ENCODE measurements at regions not wholly inside any gene's neighbourhood (a gene's known extent, or its start where the extent isn't known, plus 50 kb on each side); places are given as distances from the start of the nearest gene placed in this dataset.
"Not testable (repeated sequence)": the region's sequence is repeated elsewhere in the genome, so short reads cannot be mapped to it uniquely, and the experiment has no call there.

DNA sequence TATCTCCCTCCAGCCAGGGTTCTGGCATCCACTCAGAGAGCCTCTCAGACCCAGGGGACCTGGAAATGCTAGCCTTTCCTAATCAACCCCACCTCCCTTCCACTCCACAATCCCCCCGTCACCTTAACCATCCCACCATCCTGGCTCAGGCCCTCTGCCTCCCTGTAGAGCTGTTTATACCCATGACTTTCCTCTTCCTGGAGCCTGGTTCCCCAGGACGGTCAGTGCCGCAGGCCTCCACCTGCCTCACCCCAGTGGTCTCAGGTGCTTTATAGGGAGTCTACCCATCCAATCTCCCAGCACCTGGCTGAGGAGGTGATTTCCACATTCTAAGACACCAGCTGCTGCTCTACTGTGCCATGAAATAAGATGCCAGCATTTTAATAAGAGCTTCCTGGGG is 1159.5 kb downstream of the TBC1D22A start:
- DNase-seq (ENCODE audit: low read depth, low spot score) = no peak

DNA sequence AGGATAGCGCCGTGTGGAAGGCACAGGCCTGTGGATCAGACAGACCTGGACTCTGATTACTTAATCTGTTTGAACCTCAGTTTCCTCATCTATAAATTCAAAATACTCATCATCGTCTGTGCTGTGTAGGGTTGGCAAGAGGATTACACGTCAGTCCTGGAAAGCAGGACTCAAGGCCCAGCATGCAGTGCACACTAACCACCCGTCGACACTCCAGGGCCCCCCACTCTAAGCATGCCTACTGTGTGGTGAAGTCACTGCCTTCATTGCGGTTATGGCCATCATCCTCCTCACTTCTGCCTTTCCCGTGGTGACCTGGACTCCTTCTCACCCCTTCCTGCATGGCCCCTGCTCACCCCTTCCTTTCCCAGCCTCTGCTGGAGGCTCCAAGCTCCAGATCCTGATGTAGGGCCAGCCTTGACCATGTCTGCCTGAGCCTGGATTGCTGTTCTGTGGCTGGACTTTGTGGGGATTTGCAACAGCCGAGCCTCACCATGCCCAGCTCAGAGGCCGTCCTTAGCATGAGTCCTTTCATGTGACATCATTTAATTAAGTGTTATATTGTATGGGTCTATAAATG is 1158.0 kb downstream of the TBC1D22A start:
- DNase-seq (ENCODE audit: low read depth, low spot score) = no peak

DNA sequence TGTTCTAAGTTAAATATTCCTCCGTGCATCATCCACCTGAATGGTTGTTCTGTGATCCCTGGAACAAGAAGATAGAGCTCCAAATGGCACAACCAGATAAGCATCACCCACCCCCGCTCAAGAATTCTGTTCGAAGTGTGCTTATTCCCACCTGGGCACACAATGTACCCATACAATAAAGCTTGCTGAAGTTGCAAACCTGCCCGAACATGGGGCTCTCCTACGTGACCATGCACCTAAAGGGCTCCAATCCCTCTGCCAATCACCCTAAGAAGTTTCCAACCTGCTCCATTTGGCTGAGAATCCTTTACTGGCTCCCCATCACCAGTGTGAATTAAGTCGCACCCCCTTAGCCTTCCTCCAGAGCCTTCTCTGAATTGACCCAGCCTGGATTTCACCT is 1157.4 kb downstream of the TBC1D22A start:
- no peak for DNase-seq (ENCODE audit: low read depth, low spot score)

DNA sequence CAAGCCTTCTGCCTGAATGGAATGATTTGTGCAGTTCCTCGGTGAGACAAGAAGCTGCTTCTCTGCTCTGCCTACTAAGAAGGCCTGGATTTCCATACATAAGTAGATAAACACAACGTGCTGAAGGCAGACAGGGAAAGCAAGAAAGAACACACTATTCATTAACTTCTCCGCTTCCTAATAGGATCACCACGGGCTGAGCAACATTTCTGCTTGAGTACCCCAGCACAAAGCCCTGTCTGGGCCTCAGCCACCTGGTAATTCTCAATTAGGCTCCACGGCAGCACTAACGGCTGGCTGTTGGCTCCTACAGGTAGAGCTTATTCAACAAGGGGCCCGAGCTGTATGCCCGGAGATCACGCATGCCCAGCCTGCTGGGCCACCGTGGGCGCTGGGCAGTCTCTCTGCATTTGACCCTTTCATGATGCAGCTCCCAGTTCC is 1156.6 kb downstream of the TBC1D22A start:
- DNase-seq (ENCODE audit: low read depth, low spot score) = no peak

DNA sequence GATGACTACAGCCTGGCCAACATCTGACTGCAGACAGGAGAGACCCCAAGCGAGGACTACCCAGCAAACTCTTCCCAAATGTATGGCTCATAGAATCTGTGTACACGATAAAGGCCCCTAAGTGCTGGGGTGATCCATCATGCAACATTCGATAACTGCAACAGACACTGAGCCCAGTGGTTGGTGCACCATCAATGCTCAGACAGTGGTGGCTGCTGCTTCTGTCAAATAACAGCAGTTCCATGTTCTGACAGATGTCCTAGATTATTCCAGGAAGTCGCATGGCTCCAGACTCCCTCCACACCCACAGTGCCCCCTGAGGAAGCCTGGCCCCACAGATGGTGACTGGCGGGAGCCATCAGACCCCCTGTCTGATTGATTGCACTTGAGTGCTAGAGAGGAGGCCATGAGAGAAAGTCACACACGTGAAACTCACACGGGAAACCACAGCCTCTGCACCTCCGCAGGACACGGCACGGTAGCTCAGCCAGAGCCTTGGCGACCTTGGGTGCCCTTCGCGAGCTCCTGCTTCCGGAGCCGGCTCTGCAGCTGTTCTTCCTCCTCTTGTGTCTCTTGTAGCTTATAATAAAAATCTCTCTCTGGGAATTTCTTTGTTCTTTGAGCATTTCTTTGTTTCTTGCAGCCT is 1155.9 kb downstream of the TBC1D22A start:
- no peak for DNase-seq (ENCODE audit: low read depth, low spot score)

DNA sequence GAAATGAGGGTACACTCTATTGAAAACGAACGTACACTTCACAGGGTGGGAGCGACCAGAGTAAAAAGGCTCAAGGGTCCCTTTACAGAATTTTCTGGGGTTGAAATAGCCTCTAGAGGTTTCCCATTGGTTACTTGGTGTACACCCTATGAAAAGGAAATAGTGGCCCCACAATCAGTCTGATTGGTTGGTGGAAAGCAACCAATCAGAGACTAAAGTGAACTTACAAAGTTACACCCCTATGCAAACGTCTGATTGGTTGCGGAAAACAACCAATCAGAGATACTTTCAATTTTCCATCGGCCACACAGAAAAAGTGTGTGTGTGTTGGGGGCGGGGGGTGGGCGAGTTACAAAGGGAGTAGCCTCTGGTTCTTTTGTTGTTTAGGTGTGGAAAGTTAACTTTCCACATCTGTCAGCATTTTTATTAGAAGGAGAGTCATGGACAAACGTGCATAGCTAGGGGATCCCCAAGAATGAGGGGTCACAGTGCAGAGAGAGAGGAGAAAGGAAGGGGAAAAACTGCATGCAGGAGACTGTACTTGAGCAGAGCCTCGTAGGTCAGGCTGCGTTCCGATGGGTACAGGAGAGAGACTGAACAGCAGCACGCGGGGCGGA is 1152.1 kb downstream of the TBC1D22A start:
- no peak for DNase-seq (ENCODE audit: low read depth, low spot score)

DNA sequence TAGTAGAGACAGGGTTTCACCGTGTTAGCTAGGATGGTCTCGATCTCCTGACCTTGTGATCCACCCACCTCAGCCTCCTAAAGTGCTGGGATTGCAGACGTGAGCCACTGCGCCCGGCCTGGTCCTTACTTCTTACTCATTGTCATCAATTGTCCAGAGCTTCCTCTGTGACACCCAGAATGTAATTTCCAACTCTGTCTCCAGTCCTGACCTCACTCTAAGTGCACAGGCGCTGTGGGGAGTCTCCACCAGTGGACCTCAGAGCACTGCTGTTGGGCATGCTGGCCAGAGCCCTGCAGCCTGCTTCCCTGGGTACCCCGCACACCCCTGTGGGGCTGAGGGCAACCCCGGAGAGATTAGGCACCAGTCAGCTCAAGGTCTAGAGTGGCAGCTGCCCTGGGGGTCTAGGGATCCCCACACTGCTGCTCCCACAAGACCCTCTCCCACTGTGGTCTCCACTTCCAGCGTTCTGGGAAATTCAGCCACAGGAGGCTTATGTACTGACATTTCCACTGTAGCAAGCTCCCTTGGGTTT is 1140.3 kb downstream of the TBC1D22A start:
- no peak for DNase-seq (ENCODE audit: low read depth, low spot score)

DNA sequence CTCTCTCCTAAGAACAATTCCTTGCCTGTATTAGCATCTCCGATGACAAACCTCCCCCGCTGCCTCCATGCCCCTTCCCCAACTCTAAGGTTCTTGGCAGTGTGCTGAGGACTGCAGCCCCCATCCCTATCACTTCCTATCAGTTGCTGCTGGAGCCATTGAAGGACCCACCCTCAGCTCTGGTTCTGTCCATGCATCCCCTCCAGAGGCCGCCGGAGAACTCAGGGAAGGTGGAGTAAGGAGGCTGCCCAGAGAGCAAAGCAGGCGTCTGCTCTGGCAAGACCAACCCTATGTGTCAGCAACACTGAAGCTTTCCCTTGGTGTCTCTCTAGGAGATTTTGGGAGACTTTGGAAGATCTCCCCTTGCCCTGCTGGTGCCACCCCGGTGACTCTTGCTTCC is 1139.5 kb downstream of the TBC1D22A start:
- no peak for DNase-seq (ENCODE audit: low read depth, low spot score)

DNA sequence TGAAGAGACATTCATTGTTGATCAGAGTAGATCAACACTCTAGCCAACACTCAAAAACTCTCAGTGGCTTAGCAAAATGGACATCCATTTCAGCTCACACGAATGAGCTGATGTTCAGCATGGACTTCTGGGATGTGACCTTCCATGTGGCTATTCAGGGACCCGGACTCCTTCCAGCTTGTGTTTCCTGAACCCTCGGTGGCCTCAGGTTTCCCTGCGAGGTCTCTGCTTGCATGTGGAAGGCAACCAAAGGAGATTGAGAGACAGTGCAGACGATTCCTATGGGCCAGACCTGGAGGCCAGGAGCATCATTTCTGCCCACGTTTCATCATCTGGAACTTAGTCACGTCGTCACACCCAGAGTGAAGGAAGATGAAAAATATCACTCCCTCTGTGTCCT is 1137.4 kb downstream of the TBC1D22A start:
- no peak for DNase-seq (ENCODE audit: low read depth, low spot score)

DNA sequence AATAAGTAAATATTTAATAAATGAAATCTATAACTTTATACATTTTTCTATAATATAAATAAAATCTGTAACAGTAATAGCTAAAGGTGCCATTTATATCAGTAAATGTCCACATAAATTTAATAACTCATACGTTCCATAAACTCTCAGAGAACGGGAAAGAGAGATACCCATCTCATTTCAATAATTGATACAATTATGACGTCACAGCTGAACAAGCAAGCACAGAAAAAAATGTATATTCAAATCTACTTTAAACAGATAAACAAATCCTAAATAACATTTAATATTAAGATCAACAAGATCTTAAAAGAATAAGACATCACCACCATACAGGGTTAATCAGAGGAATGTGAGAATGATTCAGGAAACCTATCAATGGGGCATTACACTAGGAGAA is 1136.5 kb downstream of the TBC1D22A start:
- DNase-seq (ENCODE audit: low read depth, low spot score) = no peak

DNA sequence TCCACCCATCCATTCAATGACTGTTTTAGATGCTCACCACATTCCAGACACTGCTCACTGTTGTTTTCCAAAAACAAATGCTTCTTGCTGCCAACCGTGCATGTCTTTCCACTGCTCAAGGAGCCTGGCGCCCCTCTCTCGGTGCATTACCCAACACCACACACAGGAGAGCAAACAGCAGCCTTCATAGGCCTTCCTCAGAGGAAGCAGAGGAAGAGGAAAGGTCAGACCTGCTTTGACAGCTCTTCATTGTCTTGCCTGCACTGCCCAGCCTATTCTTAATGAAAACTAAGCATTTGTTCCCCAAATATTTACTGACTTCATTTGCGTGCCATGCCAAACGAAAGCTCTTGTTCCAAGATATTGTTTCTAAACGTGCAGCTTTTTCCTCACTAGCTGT is 1129.2 kb downstream of the TBC1D22A start:
- DNase-seq (ENCODE audit: low read depth, low spot score) = no peak

DNA sequence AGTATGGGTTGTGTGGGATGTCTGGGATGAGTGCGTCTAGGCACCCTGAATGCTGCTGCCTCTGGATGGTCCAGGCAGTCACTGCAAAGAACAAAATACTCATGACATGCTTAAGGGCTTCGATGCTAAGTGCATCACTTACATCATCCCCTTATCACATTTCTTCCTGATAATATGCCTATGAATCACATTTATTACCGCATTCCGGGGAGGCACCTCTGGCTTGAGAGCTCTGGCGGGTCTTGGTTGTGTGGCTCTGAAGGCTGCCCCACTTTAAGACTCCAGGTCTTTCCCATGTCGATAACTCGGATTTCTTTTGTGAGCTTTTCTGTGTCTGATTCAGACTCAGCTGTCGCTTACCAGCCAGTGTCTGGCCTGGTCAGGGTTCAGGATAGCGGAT is 1126.4 kb downstream of the TBC1D22A start:
- no peak for DNase-seq (ENCODE audit: low read depth, low spot score)

DNA sequence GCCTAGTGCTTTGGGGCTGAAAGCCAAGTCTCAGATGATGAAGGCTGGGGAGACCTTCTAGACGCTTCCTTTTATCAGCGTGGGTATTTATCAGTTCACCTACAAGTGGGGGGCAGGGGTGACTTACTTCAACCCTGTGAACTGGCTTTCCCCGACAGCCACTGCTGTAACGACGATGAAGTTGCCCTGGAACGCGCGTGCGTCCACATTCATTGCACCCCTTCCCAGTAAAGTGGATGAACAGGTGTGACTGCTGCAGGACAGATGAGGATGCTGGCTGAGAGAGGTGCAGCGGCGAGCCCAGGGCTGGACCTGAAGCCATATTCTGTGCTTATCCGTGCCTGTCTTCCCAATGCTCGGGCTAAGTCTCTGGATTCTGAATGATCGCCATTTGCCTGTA is 1122.3 kb downstream of the TBC1D22A start:
- DNase-seq (ENCODE audit: low read depth, low spot score) = no peak

DNA sequence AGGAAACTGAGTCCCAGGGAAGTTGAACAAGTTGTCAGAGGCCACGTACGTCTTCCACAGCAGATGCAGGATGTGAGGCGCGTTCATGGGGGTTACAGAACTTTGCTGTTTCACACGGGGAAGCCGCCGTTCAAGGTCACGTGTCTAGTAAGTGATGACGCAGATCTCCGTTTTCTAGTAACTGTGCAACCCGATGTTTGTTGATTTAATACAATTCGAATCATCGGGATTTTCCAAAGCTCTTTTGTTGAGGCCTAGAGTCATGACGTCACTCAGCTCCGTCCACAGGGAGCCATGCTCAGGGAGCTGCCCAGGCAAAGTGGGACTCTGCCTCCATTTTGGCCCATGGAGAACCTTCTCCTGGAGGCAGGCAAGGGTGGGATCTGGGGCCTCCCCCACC is 1121.8 kb downstream of the TBC1D22A start:
- DNase-seq (ENCODE audit: low read depth, low spot score) = no peak

DNA sequence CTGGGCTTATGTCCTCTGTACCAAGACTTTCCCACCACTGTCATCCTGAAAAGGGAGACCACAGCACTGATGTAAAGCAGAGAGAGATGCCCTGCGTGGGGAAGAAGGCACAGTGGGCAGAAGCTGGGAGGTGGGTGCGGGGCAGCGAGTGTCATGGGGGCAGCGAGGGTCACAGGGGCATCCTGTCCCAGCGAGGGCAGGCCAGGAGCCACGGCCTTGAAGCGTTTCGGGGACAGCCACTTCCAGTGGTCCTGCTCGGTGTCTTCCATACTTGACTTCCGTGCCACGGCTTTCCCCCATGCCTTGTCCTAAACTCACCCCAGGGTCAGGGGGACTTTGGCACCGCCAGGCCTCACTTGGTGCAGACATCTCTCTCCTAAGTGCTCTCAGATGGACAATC is 1121.3 kb downstream of the TBC1D22A start:
- DNase-seq (ENCODE audit: low read depth, low spot score) = no peak

DNA sequence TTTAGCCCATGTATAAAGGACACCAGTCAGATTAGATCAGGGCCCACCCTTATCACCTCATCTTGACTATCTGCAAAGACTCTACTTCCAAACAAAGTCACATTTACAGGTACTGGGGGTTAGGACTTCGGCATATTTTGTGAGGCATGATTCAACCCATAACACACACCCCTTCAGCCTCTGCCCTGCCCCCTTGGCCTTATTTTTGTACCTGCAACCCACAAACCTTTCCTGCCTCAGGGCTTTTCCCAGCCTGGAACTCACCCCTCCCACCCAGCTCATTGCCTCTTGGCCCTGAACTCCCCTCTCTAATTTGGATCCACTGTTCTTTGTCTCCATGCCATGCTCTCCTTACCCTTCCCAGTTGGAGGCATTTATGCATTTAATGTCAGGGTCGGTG is 1116.9 kb downstream of the TBC1D22A start:
- no peak for DNase-seq (ENCODE audit: low read depth, low spot score)

DNA sequence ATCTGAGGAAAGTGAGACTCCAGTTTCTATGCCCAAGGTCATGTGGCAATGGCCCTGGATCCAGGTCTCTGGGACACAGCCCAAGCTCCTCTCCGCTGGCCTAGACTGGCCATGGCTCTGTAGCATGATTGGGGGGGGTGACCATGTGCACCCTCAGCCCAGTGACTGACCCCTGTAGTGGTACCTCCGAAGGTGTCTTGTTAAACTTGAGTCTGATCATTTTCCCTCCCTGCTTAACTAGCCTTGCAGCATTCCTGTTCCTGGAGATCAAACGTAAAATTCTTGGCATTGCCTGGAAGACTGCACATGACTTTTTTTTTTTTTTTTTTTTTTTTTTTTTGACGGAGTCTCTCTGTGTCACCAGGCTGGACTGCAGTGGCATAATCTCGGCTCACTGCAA is 1116.0 kb downstream of the TBC1D22A start:
- DNase-seq (ENCODE audit: low read depth, low spot score) = no peak

DNA sequence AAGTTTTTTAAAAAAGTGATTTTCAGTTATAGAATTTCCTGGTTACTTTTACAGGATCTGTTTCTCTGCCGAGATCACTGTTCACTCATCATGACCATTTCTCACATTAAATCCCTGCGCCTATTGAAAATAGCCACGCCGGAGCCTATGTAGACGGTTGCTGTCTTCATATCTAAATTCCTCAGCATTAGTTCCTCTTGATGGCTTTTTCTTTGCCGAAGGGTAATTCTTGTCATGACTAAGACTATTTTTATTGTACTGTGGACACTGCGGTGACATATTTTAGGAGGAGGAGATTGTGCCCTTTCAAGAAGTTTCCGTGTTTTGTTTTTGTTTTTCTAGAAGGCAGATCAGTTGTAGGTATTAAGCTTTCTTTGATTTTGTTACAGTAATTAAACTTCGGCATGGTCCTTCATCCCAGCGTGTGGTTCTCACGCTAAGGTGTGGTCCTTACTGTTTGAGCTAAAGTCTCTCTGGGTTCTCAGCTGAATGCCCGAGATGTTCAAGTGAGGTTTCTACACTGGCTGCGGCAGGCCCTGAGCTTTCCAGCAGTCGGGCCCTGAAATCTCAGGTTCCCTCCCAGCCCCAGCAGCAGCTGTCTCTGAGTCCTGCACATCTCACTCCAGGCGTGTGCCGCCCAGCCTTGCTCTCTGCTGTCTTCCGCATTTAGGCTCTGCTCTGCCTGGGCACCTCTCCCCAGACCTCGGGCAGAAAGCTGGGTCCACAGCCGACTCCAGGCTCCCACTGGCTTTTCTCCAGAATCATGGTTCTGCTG is 1110.5 kb downstream of the TBC1D22A start:
- DNase-seq (ENCODE audit: low read depth, low spot score) = no peak

DNA sequence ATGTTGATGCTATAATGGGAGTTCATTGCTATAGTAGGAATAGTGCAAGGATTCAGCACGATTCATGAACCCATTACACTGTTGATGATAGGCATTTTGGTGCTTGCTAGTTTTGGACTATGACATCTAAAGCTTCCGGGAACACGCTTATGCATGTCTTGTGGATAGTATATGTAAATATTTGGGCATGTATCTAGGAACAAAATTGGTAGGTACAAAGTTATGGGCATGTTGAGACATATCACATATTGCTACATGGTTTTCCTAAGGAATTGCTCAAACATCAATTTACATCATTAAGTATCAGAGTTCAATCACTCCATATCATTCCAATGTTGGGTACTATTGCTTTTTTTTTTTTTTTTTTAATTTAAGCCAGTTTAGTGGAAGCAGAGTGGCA is 1103.2 kb downstream of the TBC1D22A start:
- no peak for DNase-seq (ENCODE audit: low read depth, low spot score)

DNA sequence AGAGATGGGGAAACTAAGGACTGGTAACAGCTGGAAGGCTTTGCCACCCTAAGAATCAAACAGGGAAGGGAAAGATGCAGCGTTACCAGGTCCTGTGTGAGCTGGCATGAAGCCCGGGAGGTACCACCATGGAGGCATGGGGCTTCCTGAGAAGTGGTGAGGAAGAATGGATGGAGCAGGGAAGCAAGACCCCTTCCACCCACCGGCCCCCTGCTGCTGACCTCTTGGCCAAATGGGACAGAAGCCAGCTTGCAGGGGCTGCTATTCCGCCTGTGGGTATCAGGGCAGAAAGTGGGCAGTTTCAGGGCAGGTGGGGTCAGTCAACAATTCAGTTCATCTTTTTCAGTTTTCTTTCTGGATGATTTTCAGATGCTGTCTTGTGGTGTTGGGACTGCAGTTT is 1099.9 kb downstream of the TBC1D22A start:
- no peak for DNase-seq (ENCODE audit: low read depth, low spot score)

DNA sequence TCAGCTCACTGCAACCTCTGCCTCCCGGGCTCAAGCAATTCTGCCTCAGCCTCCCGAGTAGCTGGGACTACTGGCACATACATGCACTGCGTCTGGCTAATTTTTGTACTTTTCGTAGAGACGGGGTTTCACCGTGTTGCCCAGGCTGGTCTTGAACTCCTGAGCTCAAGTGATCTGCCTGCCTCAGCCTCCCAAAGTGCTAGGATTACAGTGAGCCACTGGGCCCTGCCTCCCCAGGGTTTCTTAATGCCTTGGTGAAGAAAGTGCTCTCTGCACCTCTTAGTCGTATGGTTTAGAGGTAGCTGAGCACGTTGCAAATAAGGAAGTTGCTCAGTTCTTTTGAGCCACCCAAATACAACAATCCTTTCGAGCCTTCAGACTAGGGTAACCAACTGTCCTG is 1098.5 kb downstream of the TBC1D22A start:
- DNase-seq (ENCODE audit: low read depth, low spot score) = not testable (repeated sequence)

DNA sequence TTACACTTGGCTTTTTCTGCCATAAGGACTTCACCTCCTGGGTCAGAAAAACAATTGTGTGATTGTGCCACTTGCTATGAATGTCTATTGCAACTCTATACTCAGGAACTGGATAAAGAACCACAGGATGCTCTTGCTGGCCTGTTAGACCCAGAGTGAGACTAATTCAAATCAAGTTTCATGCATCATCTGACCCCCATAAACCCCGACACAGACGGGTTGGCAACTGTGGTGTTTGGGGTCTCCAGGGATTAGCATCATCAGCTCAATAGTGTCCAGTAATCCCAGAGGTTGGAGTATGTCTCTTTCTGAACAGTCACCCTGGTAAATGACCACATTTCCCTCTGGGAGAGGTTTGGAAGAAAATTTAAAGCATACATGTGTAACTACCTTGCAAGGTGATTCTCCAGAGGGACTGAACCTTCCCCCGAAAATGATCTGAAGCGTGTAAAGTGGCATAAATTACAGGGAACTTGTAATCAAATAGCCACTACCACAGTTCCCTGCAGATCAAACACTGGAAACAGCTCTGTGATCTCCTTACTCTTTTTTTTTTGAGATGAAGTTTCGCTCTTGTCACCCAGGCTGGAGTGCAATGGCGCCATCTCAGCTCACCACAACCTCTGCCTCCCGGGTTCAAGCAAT is 1097.6 kb downstream of the TBC1D22A start:
- DNase-seq (ENCODE audit: low read depth, low spot score) = no peak
